Kidney (tissue), 13 donors: ENCODE measurements at regions not wholly inside any gene's neighbourhood (a gene's known extent, or its start where the extent isn't known, plus 50 kb on each side); places are given as distances from the start of the nearest gene placed in this dataset.

Source experiments
- DNase-seq, 5 donors: peaks; one replicate each; pipeline ENCODE4 v3.0.0-alpha.2; 2013 to 2020
- FAIRE-seq: peaks from 2 replicates; lab custom pipeline; 2012; peaks lifted over from hg19 to GRCh38; lab: Jason Lieb, UNC
- H3K27ac ChIP-seq, 2 donors: one replicate each; pipeline ENCODE4 v1.7.0; 2013; ENCODE audit warnings: low read depth in 2 of 2, low read length in 2 of 2, inconsistent platforms in 1 of 2
- H3K27me3 ChIP-seq: one replicate; pipeline ENCODE4 v1.7.1; 2013; ENCODE audit warnings: low read length, inconsistent platforms; ENCODE audit not compliant: control insufficient read depth, insufficient read depth
- H3K36me3 ChIP-seq, 3 donors: one replicate each; pipeline versions ENCODE4 v1.7.0 to v1.7.1; 2013; ENCODE audit warnings: low read length in 3 of 3, control low read depth in 1 of 3, inconsistent platforms in 1 of 3; ENCODE audit not compliant: insufficient read depth in 3 of 3, control insufficient read depth in 2 of 3
- H3K4me1 ChIP-seq, 3 donors: one replicate each; pipeline versions ENCODE4 v1.7.0 to v1.7.1; 2013; ENCODE audit warnings: low read length in 3 of 3, inconsistent platforms in 1 of 3, low read depth in 1 of 3; ENCODE audit not compliant: control insufficient read depth in 2 of 3, insufficient read depth in 2 of 3
- H3K4me3 ChIP-seq, 3 donors: one replicate each; pipeline versions ENCODE4 v1.7.0 to v1.8.1; 2013; ENCODE audit warnings: low read length in 3 of 3, control low read depth in 1 of 3, inconsistent platforms in 1 of 3
- H3K9ac ChIP-seq, 3 donors: one replicate each; pipeline versions ENCODE4 v1.7.0 to v1.7.1; 2013; ENCODE audit warnings: low read length in 3 of 3, control low read depth in 1 of 3, inconsistent platforms in 1 of 3
- H3K9me3 ChIP-seq, 3 donors: one replicate each; pipeline versions ENCODE4 v1.7.0 to v1.7.1; 2013; ENCODE audit warnings: low read length in 3 of 3, control low read depth in 1 of 3, inconsistent platforms in 1 of 3; ENCODE audit not compliant: control insufficient read depth in 2 of 3, insufficient read depth in 1 of 3
- intact Hi-C: fragments of 100-400 bp; cut with DNase I; formaldehyde crosslinking; loops from one replicate; pipeline ENCODE4 v1.11.1; 2022
- TF ChIP-seq, protein P1 (sequence below): IDR thresholded peaks from 3 replicates; pipeline ENCODE4 v1.5.1; 2012; ENCODE audit warnings: mild to moderate bottlenecking, moderate library complexity, borderline replicate concordance; ENCODE audit not compliant: insufficient read depth; ENCODE audit errors: extremely low read depth
- donor health status: control.
- donor health status: control.
- donor health status: control.
- donor health status: control.
- donor health status: control.
- donor health status: DM: yes; HTN: yes; CAD: no.
- donor health status: Normal renal cell carcinoma (clear cell type).

DNA sequence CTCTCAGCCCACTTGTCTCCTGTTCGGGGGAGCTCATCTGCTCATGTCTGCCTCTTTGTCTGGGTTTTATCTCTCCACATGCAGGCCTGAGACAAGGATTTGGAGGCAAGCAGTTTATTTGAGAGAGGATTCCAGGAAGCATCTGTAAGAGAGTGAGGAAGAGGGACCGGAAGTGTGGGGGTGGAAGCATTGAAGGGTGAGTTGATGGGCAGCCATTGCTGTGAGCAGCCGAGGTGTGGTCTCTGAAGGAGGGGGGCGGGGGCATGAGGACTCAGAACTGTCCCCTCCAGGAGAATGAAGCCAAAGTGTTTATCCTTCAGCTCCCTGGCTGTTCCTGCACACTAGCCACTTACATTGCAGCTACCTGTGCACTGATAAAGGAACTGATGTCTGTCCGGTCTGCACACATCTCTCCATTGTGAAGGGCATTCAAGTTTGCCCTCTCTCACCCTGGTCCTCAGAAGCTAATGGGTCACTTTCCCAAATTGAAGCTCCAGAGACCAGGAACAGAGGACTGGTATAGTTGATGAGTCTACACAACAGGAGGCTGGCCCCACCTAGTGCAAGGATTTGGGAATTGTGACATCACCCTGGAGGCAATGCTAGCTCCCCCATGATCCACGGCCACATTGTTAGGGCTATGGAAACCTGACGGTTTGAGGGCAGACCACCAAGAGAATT is 100.5 kb upstream of the FOXA2 start:
- Histone ChIP-seq H3K27me3 (no peaks in the 10 kb centered on the region), H3K9ac (no peak overlapping the region), H3K4me3 (no peak overlapping the region), H3K27ac (no peak overlapping the region), H3K4me1 (no peaks in the 10 kb centered on the region), H3K9me3 (no peaks in the 10 kb centered on the region), H3K36me3 (no peaks in the 10 kb centered on the region)
- no peak for FAIRE-seq
- peak in 1 of 5 donors; percentile 23 for DNase-seq
- TF ChIP-seq, protein P1, sequence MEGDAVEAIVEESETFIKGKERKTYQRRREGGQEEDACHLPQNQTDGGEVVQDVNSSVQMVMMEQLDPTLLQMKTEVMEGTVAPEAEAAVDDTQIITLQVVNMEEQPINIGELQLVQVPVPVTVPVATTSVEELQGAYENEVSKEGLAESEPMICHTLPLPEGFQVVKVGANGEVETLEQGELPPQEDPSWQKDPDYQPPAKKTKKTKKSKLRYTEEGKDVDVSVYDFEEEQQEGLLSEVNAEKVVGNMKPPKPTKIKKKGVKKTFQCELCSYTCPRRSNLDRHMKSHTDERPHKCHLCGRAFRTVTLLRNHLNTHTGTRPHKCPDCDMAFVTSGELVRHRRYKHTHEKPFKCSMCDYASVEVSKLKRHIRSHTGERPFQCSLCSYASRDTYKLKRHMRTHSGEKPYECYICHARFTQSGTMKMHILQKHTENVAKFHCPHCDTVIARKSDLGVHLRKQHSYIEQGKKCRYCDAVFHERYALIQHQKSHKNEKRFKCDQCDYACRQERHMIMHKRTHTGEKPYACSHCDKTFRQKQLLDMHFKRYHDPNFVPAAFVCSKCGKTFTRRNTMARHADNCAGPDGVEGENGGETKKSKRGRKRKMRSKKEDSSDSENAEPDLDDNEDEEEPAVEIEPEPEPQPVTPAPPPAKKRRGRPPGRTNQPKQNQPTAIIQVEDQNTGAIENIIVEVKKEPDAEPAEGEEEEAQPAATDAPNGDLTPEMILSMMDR, result no peak
- intact Hi-C loops, result loop anchor here (5.0 kb wide), 1 partner anchor 348 kb away; no protein-coding TSS in a partner anchor

DNA sequence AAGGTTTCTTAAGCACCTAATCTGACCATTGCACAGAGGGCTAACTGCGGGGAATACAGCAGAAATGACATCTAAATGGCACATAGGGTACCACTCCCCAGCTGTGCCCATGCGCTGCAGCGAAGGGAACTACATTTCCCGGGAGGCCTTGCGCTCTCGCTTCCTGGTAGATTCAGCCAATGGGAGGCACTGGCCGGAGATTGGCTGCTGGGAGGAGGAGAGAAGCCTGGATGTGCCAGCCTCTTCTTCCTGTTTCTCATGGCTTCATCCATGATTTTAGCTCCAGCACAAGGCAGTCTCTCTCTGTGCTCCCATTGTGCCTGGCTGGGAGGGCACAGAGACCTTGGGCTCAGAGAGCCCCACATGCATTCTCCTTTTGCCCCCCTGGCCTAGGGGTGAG is 101.7 kb upstream of the FOXA2 start:
- H3K36me3 ChIP-seq, result no peaks in the 10 kb centered on the region
- H3K27me3 ChIP-seq, result no peaks in the 10 kb centered on the region
- FAIRE-seq (no peak), DNase-seq (peak in 4 of 5 donors; percentile 64 to 74 (median 74))
- TF ChIP-seq, protein P1, result no peak
- no peaks in the 10 kb centered on the region for H3K4me1 ChIP-seq
- H3K9me3 ChIP-seq, result no peaks in the 10 kb centered on the region
- H3K4me3 ChIP-seq, result no peak overlapping the region
- no peak overlapping the region for H3K9ac ChIP-seq
- H3K27ac ChIP-seq, result no peak overlapping the region
- intact Hi-C loops, result no loop called here

DNA sequence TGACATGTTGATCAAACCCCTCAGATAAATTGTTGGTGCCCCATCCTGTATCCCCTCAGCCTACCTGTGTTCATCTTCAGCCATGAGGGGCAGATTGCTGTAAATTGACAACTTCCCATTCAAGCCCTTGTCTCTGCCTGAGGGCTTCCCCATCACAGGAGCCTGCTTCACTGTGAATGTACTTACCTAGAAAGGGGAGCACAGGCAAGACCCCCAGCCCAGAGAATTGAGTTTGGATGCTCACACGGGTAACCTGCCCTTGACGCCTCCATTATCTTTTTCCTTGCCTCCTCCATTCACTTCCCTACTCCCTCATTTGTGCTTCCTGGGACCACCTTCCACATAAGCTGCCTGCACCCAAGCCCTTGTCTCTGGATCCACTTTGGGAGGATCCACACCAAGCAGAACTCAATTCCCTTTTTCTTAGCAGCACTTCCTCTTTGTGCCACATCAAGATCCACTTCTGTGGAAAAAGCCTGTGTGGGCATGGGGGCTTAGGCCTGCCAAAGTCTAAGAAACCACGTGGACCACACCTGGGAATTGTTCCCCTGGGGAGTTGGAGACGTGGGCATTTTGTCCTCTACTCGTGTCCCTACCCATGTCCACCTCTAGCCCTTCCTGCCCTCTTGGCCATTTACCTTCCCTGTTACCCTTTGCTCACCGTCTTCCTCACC is 103.4 kb upstream of the FOXA2 start:
- H3K4me3 ChIP-seq, result no peak overlapping the region
- TF ChIP-seq, protein P1, result no peak
- H3K27me3 ChIP-seq, result no peaks in the 10 kb centered on the region
- H3K27ac ChIP-seq, result no peak overlapping the region
- peaks cover 0 to 4% (median 0%) of the 10 kb centered on the region in 3 donors for H3K4me1 ChIP-seq
- DNase-seq (no peak), FAIRE-seq (no peak)
- H3K36me3 ChIP-seq, result no peaks in the 10 kb centered on the region
- H3K9ac ChIP-seq, result no peak overlapping the region
- intact Hi-C loops, result no loop called here
- no peaks in the 10 kb centered on the region for H3K9me3 ChIP-seq
